Testis (tissue), 2 donors: ENCODE measurements at regions not wholly inside any gene's neighbourhood (a gene's known extent, or its start where the extent isn't known, plus 50 kb on each side); places are given as distances from the start of the nearest gene placed in this dataset.

Experiments used
- CTCF ChIP-seq, 3 experiments: fragments of 450-650 bp in 2 of 3; fragments of 200-600 bp in 1 of 3; sonication (generic) in 1 of 3; IDR thresholded peaks; one replicate each; pipeline ENCODE4 v1.5.1; 2016 to 2019; ENCODE audit warnings: antibody characterized with exemption in 3 of 3, mild to moderate bottlenecking in 2 of 3, moderate library complexity in 1 of 3
- POLR2A ChIP-seq: fragments of 450-650 bp; IDR thresholded peaks from one replicate; pipeline ENCODE4 v1.6.1; 2017; ENCODE audit warnings: antibody characterized with exemption, mild to moderate bottlenecking, moderate library complexity

- TF ChIP-seq CTCF (IDR thresholded peaks at IDR 0.05) (no peak), POLR2A (no peak)
Measured at GRCh38 chr3:124545891-124546290, 184.4 kb upstream of the UMPS start.
